ENCODE measurements at regions not wholly inside any gene's neighbourhood (a gene's known extent, or its start where the extent isn't known, plus 50 kb on each side); places are given as distances from the start of the nearest gene placed in this dataset.

DNA sequence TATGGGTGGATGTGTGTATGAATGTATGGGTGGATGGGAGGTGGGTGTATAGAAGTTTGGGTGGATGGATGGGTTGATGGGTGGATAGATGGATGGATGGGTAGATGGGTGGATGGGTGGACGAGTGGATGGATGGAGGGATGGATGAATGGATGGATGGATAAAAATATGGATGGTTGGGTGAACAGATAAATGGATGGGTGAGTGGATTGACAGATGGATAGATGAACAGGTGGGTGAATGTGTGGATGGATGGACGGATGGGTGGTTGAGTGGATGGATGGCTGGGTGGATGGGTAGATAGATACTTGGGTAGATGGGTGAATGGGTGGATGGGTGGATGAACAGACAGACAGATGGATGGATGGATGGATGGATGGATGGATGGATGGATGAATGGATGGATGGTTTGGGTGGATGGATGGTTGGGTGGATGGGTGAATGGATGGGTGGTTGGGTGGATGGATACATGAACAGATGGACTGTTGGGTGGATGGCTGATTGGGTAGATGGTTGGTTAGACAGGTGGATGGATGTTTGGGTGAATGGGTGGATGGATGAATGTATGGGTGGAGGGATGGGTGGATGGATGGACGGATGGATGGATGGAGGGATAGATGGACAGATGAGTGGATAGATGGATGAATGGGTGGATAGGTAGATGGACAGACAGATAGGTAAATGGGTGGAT is 166.8 kb downstream of the IRX2 start:
- Histone ChIP-seq H4K91ac (replicated peaks; ENCODE audit: insufficient read length, low read length) (no peak overlapping the region), H3K14ac (ENCODE audit: insufficient read length) (no peak overlapping the region), H3K4me3 (ENCODE audit: extremely low read depth in 1 of 4, insufficient read depth in 2 of 4, low read depth in 3 of 4, low read length in 4 of 4) (no peak overlapping the region), H2BK15ac (ENCODE audit: low read length) (no peak overlapping the region), H2AK5ac (ENCODE audit: low read depth, low read length) (no peak overlapping the region), H3K23ac (ENCODE audit: insufficient read length) (no peak overlapping the region), H4K5ac (ENCODE audit: insufficient read length, low read depth, low read length) (no peak overlapping the region), H2BK20ac (ENCODE audit: low read length) (no peak overlapping the region), H2BK120ac (replicated peaks; ENCODE audit: low read depth, low read length) (no peak overlapping the region), H3K36me3 (ENCODE audit: control insufficient read depth in 2 of 4, insufficient read depth in 4 of 4, low read length in 3 of 4) (no peaks in the 10 kb centered on the region), H3K79me2 (ENCODE audit: control insufficient read depth in 1 of 2, insufficient read depth in 2 of 2, low read length in 2 of 2) (no peaks in the 10 kb centered on the region), H3K27ac (ENCODE audit: low read depth, low read length) (no peak overlapping the region), H3K23me2 (ENCODE audit: low read depth, low read length) (peaks cover 17% of the 10 kb centered on the region; the same call in 1 of the 2 replicates), H3K4ac (replicated peaks; ENCODE audit: insufficient read length, low read depth, low read length) (no peak overlapping the region), H2BK5ac (ENCODE audit: low read depth, low read length) (no peak overlapping the region), H2AFZ (ENCODE audit: low read length) (no peak overlapping the region), H2BK12ac (ENCODE audit: low read depth, low read length) (no peak overlapping the region), H3K9ac (replicated peaks in 1 of 4; ENCODE audit: extremely low read depth in 1 of 4, low read depth in 3 of 4, low read length in 3 of 4) (no peak overlapping the region), H4K8ac (ENCODE audit: extremely low read depth, insufficient read depth, low read length) (no peak overlapping the region), H4K20me1 (replicated peaks in 1 of 2; ENCODE audit: control insufficient read depth in 1 of 2, insufficient read depth in 2 of 2, low read length in 2 of 2) (peaks cover 0 to 2% of the 10 kb centered on the region in 2 experiments), H3K4me1 (replicated peaks in 1 of 4; ENCODE audit: control insufficient read depth in 3 of 4, insufficient read depth in 4 of 4, low read length in 3 of 4) (no peaks in the 10 kb centered on the region), H3K9me3 (ENCODE audit: insufficient read depth in 2 of 2, low read depth in 1 of 2, low read length in 1 of 2) (no peaks in the 10 kb centered on the region), H3K27me3 (replicated peaks in 1 of 4; ENCODE audit: control insufficient read depth in 3 of 4, extremely low read depth in 1 of 4, insufficient read depth in 3 of 4, low read length in 3 of 4) (no peaks in the 10 kb centered on the region), H3K4me2 (ENCODE audit: insufficient read depth in 1 of 2, low read depth in 2 of 2, low read length in 2 of 2) (no peak overlapping the region), H3K18ac (ENCODE audit: extremely low read depth, low read length) (no peak overlapping the region), H3K56ac (replicated peaks; ENCODE audit: insufficient read length, low read depth, low read length) (peak overlapping the region; percentile 61), H3K79me1 (ENCODE audit: low read depth, low read length) (no peaks in the 10 kb centered on the region)
- POLR2A ChIA-PET (ENCODE audit: partially characterized antibody) = no interaction called here
- FAIRE-seq (no peak), DNase-seq (ENCODE audit: low read depth in 1 of 2, low spot score in 2 of 2) (no peak)
- CTCF ChIA-PET (ENCODE audit: partially characterized antibody) = no interaction called here
- 94 to 100% methylated on average over 2 to 3 of the region's 3 CpGs for WGBS, 2 experiments (ENCODE audit: extremely low coverage in 1 of 2, insufficient coverage in 1 of 2, insufficient read length in 1 of 2, insufficient replicate concordance in 2 of 2, low coverage in 1 of 2, low lambda C conversion rate in 2 of 2, missing lambda C conversion rate in 1 of 2)
- TF ChIP-seq RNF2 (IDR thresholded peaks at IDR 0.05; ENCODE audit: borderline replicate concordance, low read depth, low read length, missing control alignments, poor library complexity, severe bottlenecking) = no peak
- no peak for TF ChIP-seq E2F6 (IDR thresholded peaks at IDR 0.05)
- no peak for TF ChIP-seq POU5F1 (IDR thresholded peaks at IDR 0.05; ENCODE audit: low read depth, low read length)
- TF ChIP-seq, protein P1, sequence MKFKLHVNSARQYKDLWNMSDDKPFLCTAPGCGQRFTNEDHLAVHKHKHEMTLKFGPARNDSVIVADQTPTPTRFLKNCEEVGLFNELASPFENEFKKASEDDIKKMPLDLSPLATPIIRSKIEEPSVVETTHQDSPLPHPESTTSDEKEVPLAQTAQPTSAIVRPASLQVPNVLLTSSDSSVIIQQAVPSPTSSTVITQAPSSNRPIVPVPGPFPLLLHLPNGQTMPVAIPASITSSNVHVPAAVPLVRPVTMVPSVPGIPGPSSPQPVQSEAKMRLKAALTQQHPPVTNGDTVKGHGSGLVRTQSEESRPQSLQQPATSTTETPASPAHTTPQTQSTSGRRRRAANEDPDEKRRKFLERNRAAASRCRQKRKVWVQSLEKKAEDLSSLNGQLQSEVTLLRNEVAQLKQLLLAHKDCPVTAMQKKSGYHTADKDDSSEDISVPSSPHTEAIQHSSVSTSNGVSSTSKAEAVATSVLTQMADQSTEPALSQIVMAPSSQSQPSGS (IDR thresholded peaks at IDR 0.05; ENCODE audit: low read length) = no peak
- TF ChIP-seq SP4 (IDR thresholded peaks at IDR 0.05; ENCODE audit: low read length) = no peak
- no peak for TF ChIP-seq HDAC6 (IDR thresholded peaks at IDR 0.05; ENCODE audit: low read depth, low read length)
- no peak for TF ChIP-seq GTF2F1 (IDR thresholded peaks at IDR 0.05; ENCODE audit: borderline replicate concordance, low read depth, low read length)
- no peak for TF ChIP-seq TEAD4 (IDR thresholded peaks at IDR 0.05; ENCODE audit: low read depth, low read length)
- no peak for TF ChIP-seq SIRT6 (IDR thresholded peaks at IDR 0.05; ENCODE audit: low read length)
- TF ChIP-seq USF2 (IDR thresholded peaks at IDR 0.05; ENCODE audit: low read length) = no peak

All from H1 (cell line).